Adrenal gland (tissue), 9 donors: ENCODE measurements at regions not wholly inside any gene's neighbourhood (a gene's known extent, or its start where the extent isn't known, plus 50 kb on each side); places are given as distances from the start of the nearest gene placed in this dataset.

ENCODE experiments used
- DNase-seq, 7 donors: peaks; one replicate each; pipeline ENCODE4 v3.0.0-alpha.2; 2019 to 2020
- H3K27ac ChIP-seq, 5 donors: fragments of 200-600 bp; sonication (generic) in 4 of 5; 1 replicate in 3 of 5; 2 replicates in 2 of 5; pipeline versions ENCODE4 v1.5.1 to v1.8.0; 2016 to 2020; ENCODE audit warnings: mild to moderate bottlenecking in 1 of 5
- H3K27me3 ChIP-seq: fragments of 200-600 bp; 2 replicates; pipeline ENCODE4 v1.8.0; 2021
- H3K36me3 ChIP-seq, 2 donors: fragments of 200-600 bp; replicated peaks in 1 of 2; 1 replicate in 1 of 2; 2 replicates in 1 of 2; pipeline versions ENCODE4 v1.5.1 to v1.8.0; 2018 to 2022
- H3K4me1 ChIP-seq, 2 donors: fragments of 200-600 bp; replicated peaks in 1 of 2; 1 replicate in 1 of 2; 2 replicates in 1 of 2; pipeline versions ENCODE4 v1.5.1 to v1.8.0; 2018 to 2021
- H3K4me3 ChIP-seq, 4 donors: fragments of 200-600 bp; sonication (generic) in 3 of 4; one replicate each; pipeline ENCODE4 v1.5.1; 2016 to 2018
- H3K9me3 ChIP-seq, 3 donors: fragments of 200-600 bp; sonication (generic) in 1 of 3; replicated peaks in 1 of 3; 1 replicate in 2 of 3; 2 replicates in 1 of 3; pipeline versions ENCODE4 v1.5.1 to v1.8.0; 2016 to 2021
- POLR2A ChIP-seq, 2 donors: fragments of 450-650 bp; IDR thresholded peaks; one replicate each; pipeline ENCODE4 v1.6.1; 2017; ENCODE audit warnings: antibody characterized with exemption in 2 of 2, mild to moderate bottlenecking in 2 of 2, moderate library complexity in 1 of 2
- WGBS, 4 donors: extraction: QIAGEN DNeasy Blood & Tissue Kit in 2 of 4; methylation state at CpG; one replicate each; pipeline versions ENCODE4 v1.1.5 to v1.1.7; 2013 to 2017; 5-methylcytosine and 5-hydroxymethylcytosine counted together
- intact Hi-C, 2 donors: fragments of 100-400 bp; cut with DNase I; formaldehyde crosslinking; loops; one replicate each; pipeline versions ENCODE4 v1.14.1 to v1.15.0; 2022 to 2023
- TF ChIP-seq, protein P1 (sequence below), 6 experiments: fragments of 450-650 bp in 4 of 6; fragments of 200-600 bp in 2 of 6; sonication (generic) in 1 of 6; IDR thresholded peaks; 1 replicate in 5 of 6; 2 replicates in 1 of 6; pipeline versions ENCODE4 v1.5.1 to v1.8.0; 2016 to 2021; ENCODE audit warnings: antibody characterized with exemption in 6 of 6, mild to moderate bottlenecking in 2 of 6, moderate library complexity in 1 of 6
- donor health status: healthy with polysubstance abuse.
- donor health status: Bipolar disorder and iron deficiency.
- donor health status: DM: yes; HTN: yes; CAD: no.
- donor health status: DM: no; HTN: no; CAD: no.
- donor health status: DM: no; HTN: no; CAD: no.

DNA sequence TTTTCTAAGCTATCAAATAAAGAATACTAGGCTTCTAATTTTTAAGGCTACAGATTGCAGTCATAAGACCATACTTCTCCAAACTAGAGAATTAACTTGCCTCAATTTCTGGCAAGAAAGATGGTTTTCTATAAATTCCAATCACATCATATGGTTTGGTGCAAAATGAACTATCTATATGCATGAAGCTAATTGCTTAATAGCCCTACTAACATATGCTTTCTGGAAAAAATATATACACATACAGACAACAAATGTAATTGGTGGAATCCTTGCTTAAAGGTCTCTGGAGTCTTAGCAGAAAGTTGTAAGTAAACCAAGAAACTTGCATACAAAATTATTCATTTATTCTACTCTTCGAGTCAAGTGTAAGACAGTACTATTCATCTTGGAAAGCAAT is 113.1 kb upstream of the NANOGP8 start:
- H3K27ac ChIP-seq = no peak overlapping the region
- WGBS, 4 donors = 89 to 97% (median 91%) methylated on average over 1 of the region's 1 CpG
- no peaks in the 10 kb centered on the region for H3K9me3 ChIP-seq
- H3K36me3 ChIP-seq = no peaks in the 10 kb centered on the region
- no peaks in the 10 kb centered on the region for H3K27me3 ChIP-seq
- intact Hi-C loops = no loop called here
- no peak for TF ChIP-seq POLR2A (IDR thresholded peaks at IDR 0.05)
- TF ChIP-seq, protein P1, sequence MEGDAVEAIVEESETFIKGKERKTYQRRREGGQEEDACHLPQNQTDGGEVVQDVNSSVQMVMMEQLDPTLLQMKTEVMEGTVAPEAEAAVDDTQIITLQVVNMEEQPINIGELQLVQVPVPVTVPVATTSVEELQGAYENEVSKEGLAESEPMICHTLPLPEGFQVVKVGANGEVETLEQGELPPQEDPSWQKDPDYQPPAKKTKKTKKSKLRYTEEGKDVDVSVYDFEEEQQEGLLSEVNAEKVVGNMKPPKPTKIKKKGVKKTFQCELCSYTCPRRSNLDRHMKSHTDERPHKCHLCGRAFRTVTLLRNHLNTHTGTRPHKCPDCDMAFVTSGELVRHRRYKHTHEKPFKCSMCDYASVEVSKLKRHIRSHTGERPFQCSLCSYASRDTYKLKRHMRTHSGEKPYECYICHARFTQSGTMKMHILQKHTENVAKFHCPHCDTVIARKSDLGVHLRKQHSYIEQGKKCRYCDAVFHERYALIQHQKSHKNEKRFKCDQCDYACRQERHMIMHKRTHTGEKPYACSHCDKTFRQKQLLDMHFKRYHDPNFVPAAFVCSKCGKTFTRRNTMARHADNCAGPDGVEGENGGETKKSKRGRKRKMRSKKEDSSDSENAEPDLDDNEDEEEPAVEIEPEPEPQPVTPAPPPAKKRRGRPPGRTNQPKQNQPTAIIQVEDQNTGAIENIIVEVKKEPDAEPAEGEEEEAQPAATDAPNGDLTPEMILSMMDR (IDR thresholded peaks at IDR 0.05) = no peak
- no peaks in the 10 kb centered on the region for H3K4me1 ChIP-seq
- H3K4me3 ChIP-seq = no peak overlapping the region
- DNase-seq = no peak

DNA sequence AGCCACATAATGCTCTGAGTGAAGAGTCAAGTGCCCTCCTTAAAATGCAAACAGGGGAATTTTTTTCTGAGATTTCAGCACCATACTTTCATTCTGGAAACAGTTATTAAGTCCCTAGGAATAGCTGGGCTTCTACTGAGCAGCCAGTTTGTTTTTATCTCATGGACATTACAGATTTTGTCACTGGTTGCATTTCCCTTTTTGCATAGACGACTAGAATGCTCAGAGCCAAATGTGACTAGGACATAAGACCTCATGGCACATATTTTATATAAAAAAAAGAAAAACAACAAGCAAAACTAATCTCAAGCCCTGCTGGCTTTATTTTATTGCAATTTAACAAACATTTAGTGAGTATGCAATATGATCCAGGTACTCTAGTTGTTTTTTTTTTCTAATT is 112.7 kb upstream of the NANOGP8 start:
- TF ChIP-seq, protein P1 (IDR thresholded peaks at IDR 0.05) = no peak
- no peak for TF ChIP-seq POLR2A (IDR thresholded peaks at IDR 0.05)
- DNase-seq = no peak
- no peaks in the 10 kb centered on the region for H3K9me3 ChIP-seq
- H3K4me1 ChIP-seq = no peaks in the 10 kb centered on the region
- intact Hi-C loops = no loop called here
- H3K4me3 ChIP-seq = no peak overlapping the region
- H3K27ac ChIP-seq = no peak overlapping the region
- H3K27me3 ChIP-seq = no peaks in the 10 kb centered on the region
- no peaks in the 10 kb centered on the region for H3K36me3 ChIP-seq
- WGBS, 4 donors = 53 to 83% (median 67%) methylated on average over 1 of the region's 1 CpG

DNA sequence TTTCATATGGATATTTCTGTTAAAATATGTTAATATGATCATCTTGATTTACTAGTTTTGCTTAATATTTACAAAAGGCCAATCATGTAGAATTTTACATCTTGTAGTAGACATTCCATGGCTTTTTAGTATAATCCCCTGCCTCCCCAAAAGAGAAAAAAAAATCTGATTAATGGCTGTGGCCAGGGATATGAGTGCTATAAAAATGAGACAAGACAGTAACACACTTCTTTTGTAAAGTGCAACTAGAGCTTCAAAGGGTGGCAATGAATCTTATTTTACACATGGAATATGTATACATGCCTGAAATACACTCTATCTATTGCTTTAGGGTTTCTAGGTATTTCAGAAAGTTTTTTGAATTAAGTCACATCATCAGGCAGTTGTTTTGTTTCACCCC is 112.2 kb upstream of the NANOGP8 start:
- H3K4me3 ChIP-seq = no peak overlapping the region
- no peak for DNase-seq
- no peaks in the 10 kb centered on the region for H3K36me3 ChIP-seq
- TF ChIP-seq POLR2A (IDR thresholded peaks at IDR 0.05) = no peak
- TF ChIP-seq, protein P1 (IDR thresholded peaks at IDR 0.05) = no peak
- H3K4me1 ChIP-seq = no peaks in the 10 kb centered on the region
- no peaks in the 10 kb centered on the region for H3K9me3 ChIP-seq
- H3K27ac ChIP-seq = no peak overlapping the region
- intact Hi-C loops = no loop called here
- H3K27me3 ChIP-seq = no peaks in the 10 kb centered on the region

DNA sequence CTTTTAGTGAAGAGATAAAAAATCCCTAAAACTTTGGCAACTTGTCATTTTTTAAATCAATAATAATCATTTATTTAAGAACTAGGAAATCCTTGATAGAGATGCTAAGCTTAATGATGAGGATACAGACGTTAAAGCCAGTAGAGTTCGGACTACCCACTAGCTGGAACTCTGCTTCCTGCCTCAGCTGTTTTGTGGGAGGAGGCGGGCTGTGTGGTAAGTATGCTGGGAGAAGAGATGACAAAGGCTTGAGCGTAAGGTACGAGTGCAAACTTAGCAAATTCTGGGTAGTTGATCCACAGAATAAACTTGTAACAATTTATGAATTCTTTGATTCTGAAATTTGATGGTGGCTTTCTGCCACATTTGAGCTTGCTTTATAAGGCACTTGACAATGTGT is 111.2 kb upstream of the NANOGP8 start:
- H3K4me1 ChIP-seq = no peaks in the 10 kb centered on the region
- TF ChIP-seq, protein P1 (IDR thresholded peaks at IDR 0.05) = no peak
- no peak for TF ChIP-seq POLR2A (IDR thresholded peaks at IDR 0.05)
- H3K4me3 ChIP-seq = no peak overlapping the region
- WGBS, 4 donors = 89 to 94% (median 93%) methylated on average over 5 of the region's 5 CpGs
- no peaks in the 10 kb centered on the region for H3K27me3 ChIP-seq
- H3K27ac ChIP-seq = no peak overlapping the region
- H3K9me3 ChIP-seq = no peaks in the 10 kb centered on the region
- no peaks in the 10 kb centered on the region for H3K36me3 ChIP-seq
- no peak for DNase-seq
- intact Hi-C loops = no loop called here
